Endothelial cell of umbilical vein (primary cell): ENCODE measurements at regions not wholly inside any gene's neighbourhood (a gene's known extent, or its start where the extent isn't known, plus 50 kb on each side); places are given as distances from the start of the nearest gene placed in this dataset.

ENCODE experiments used
- BruUV-seq: library from RNA; stranded (reverse); fragments of 400-500 nt; replicated peaks from 2 replicates; lab custom pipeline; 2021; lab: Mats Ljungman, UMichigan
- CTCF ChIA-PET: fragments of 300-600, 350-600 bp; sonication (Branson Sonifier 250); formaldehyde crosslinking; loops from one replicate; lab custom pipeline; 2021; ENCODE audit warnings: antibody characterized with exemption, inconsistent platforms; lab: Charles Lee
- POLR2A ChIA-PET: fragments of 300-600, 350-600 bp; sonication (Branson Sonifier 250); formaldehyde crosslinking; loops from one replicate; lab custom pipeline; 2021; ENCODE audit warnings: antibody characterized with exemption, inconsistent platforms; lab: Charles Lee
- DNase-seq: peaks from one replicate; pipeline ENCODE4 v3.0.0-alpha.2; 2011; ENCODE audit warnings: low read depth, low spot score
- FAIRE-seq: peaks from 2 replicates; lab custom pipeline; 2011; peaks lifted over from hg19 to GRCh38; lab: Jason Lieb, UNC
- H2AFZ ChIP-seq: 2 replicates; pipeline ENCODE4 v1.6.0; 2012; ENCODE audit warnings: low read depth, low read length, control low read depth, inconsistent platforms
- H3K27ac ChIP-seq: 2 replicates; pipeline ENCODE4 v1.5.1; 2011; ENCODE audit warnings: low read depth, mild to moderate bottlenecking, control low read depth, low read length, moderate library complexity; ENCODE audit not compliant: insufficient read depth
- H3K27me3 ChIP-seq, 2 experiments: 2 replicates each; pipeline versions ENCODE4 v1.6.0 to v1.6.1; 2011; ENCODE audit warnings: low read length in 2 of 2, mixed read lengths in 1 of 2; ENCODE audit not compliant: control insufficient read depth in 2 of 2, insufficient read depth in 2 of 2
- H3K36me3 ChIP-seq, 2 experiments: 2 replicates in 1 of 2; 3 replicates in 1 of 2; pipeline ENCODE4 v1.5.1; 2011; ENCODE audit warnings: low read length in 2 of 2, mild to moderate bottlenecking in 1 of 2, moderate library complexity in 1 of 2; ENCODE audit not compliant: control insufficient read depth in 2 of 2, insufficient read depth in 2 of 2; ENCODE audit errors: extremely low read depth in 1 of 2
- H3K4me1 ChIP-seq: 3 replicates; pipeline ENCODE4 v1.5.1; 2011; ENCODE audit warnings: mild to moderate bottlenecking, low read length; ENCODE audit not compliant: control insufficient read depth, insufficient read depth; ENCODE audit errors: extremely low read depth
- H3K4me2 ChIP-seq: 2 replicates; pipeline ENCODE4 v1.6.1; 2011; ENCODE audit warnings: low read length, control low read depth, mixed read lengths; ENCODE audit not compliant: insufficient read depth
- H3K4me3 ChIP-seq, 3 experiments: fragments of 200-600 bp in 1 of 3; sonication (generic), shearing (Covaris generic) in 1 of 3; replicated peaks in 1 of 3; 2 replicates each; pipeline ENCODE4 v1.5.1; 2011 to 2016; ENCODE audit warnings: control low read depth in 3 of 3, low read length in 3 of 3, mild to moderate bottlenecking in 2 of 3, inconsistent platforms in 1 of 3, low read depth in 1 of 3, moderate library complexity in 1 of 3; ENCODE audit not compliant: insufficient read depth in 1 of 3
- H3K79me2 ChIP-seq: 2 replicates; pipeline ENCODE4 v1.6.0; 2012; ENCODE audit warnings: low read length, inconsistent platforms; ENCODE audit not compliant: control insufficient read depth, insufficient read depth
- H3K9ac ChIP-seq: replicated peaks from 2 replicates; pipeline ENCODE3; 2011; ENCODE audit warnings: low read length, control low read depth; ENCODE audit not compliant: insufficient read depth; ENCODE audit errors: extremely low read depth
- H3K9me1 ChIP-seq: replicated peaks from 3 replicates; pipeline ENCODE4 v1.6.0; 2011; ENCODE audit warnings: mild to moderate bottlenecking, low read length; ENCODE audit not compliant: control insufficient read depth, insufficient read depth; ENCODE audit errors: extremely low read depth
- H3K9me3 ChIP-seq: replicated peaks from 2 replicates; pipeline ENCODE4 v1.5.1; 2012; ENCODE audit warnings: low read length, inconsistent platforms; ENCODE audit not compliant: control insufficient read depth, insufficient read depth
- H4K20me1 ChIP-seq: replicated peaks from 2 replicates; pipeline ENCODE3; 2011; ENCODE audit warnings: mild to moderate bottlenecking, low read length; ENCODE audit not compliant: control insufficient read depth, insufficient read depth; ENCODE audit errors: extremely low read depth
- CTCF ChIP-seq, 2 donors: IDR thresholded peaks; 1 replicate in 1 of 2; 2 replicates in 1 of 2; pipeline ENCODE4 v1.5.1; 2011; ENCODE audit warnings: low read length in 2 of 2, mild to moderate bottlenecking in 2 of 2, moderate library complexity in 2 of 2, control low read depth in 1 of 2, inconsistent platforms in 1 of 2, low read depth in 1 of 2; ENCODE audit not compliant: insufficient read depth in 1 of 2; ENCODE audit errors: extremely low read depth in 1 of 2
- FOS ChIP-seq: IDR thresholded peaks from 2 replicates; pipeline ENCODE4 v1.6.1; 2011; ENCODE audit warnings: mild to moderate bottlenecking, low read length, moderate library complexity, borderline replicate concordance; ENCODE audit not compliant: insufficient read depth
- GATA2 ChIP-seq: IDR thresholded peaks from 2 replicates; pipeline ENCODE4 v1.7.0; 2011; ENCODE audit warnings: low read depth, mild to moderate bottlenecking, moderate library complexity, mixed read lengths, low read length; ENCODE audit not compliant: insufficient read length, insufficient read depth
- JUN ChIP-seq: IDR thresholded peaks from 2 replicates; pipeline ENCODE4 v1.6.1; 2011; ENCODE audit warnings: borderline replicate concordance, low read depth; ENCODE audit not compliant: insufficient read length, insufficient read depth
- MAX ChIP-seq: IDR thresholded peaks from 2 replicates; pipeline ENCODE4 v1.6.1; 2011; ENCODE audit not compliant: insufficient read depth, insufficient read length
- MYC ChIP-seq: IDR thresholded peaks from one replicate; pipeline ENCODE4 v1.6.1; 2011; ENCODE audit warnings: mild to moderate bottlenecking, low read depth, low read length
- POLR2AphosphoS5 ChIP-seq: IDR thresholded peaks from 2 replicates; pipeline ENCODE4 v1.6.1; 2012; ENCODE audit warnings: low read depth, mild to moderate bottlenecking, control low read depth, low read length, moderate library complexity; ENCODE audit not compliant: insufficient read depth
- dilution Hi-C: fragments of 300-500 bp; cut with MboI; formaldehyde crosslinking; loops from one replicate; pipeline ENCODE4 v1.15.0; 2019; ENCODE audit warnings: low sequenced_read_pairs; ENCODE audit not compliant: extremely low pct_ligation_motif_present
- intact Hi-C: fragments of 100-400 bp; cut with micrococcal nuclease; formaldehyde crosslinking; loops from one replicate; pipeline ENCODE4 v1.10.0; 2022

GRCh38 chr10:78405736-78406135 is 372.1 kb downstream of the RPS24 start:
- no peak for TF ChIP-seq CTCF (IDR thresholded peaks at IDR 0.05; ENCODE audit: extremely low read depth in 1 of 2, insufficient read depth in 1 of 2, low read depth in 1 of 2, low read length in 2 of 2)
- TF ChIP-seq GATA2: no peak
- no peak for TF ChIP-seq MAX
- TF ChIP-seq JUN: no peak
- TF ChIP-seq FOS: no peak
- no peak for TF ChIP-seq POLR2AphosphoS5
- no peak for TF ChIP-seq MYC
- no peaks in the 10 kb centered on the region for H3K9me3 ChIP-seq
- H4K20me1 ChIP-seq: no peaks in the 10 kb centered on the region
- DNase-seq (no peak), FAIRE-seq (no peak)
- dilution Hi-C loops: no loop called here
- H3K27ac ChIP-seq: no peak overlapping the region
- H3K9me1 ChIP-seq: no peaks in the 10 kb centered on the region
- POLR2A ChIA-PET: no interaction called here
- no peaks in the 10 kb centered on the region for H3K4me1 ChIP-seq
- H3K36me3 ChIP-seq: no peaks in the 10 kb centered on the region
- CTCF ChIA-PET: no interaction called here
- peaks cover 0 to 4% of the 10 kb centered on the region in 2 experiments for H3K27me3 ChIP-seq
- H3K4me3 ChIP-seq: no peak overlapping the region
- no peak overlapping the region for H3K4me2 ChIP-seq
- no peak overlapping the region for H2AFZ ChIP-seq
- no TSS peak for BruUV-seq
- intact Hi-C loops: no loop called here
- H3K79me2 ChIP-seq: no peaks in the 10 kb centered on the region
- H3K9ac ChIP-seq: no peak overlapping the region
